SK-N-SH (cell line): ENCODE measurements at regions not wholly inside any gene's neighbourhood (a gene's known extent, or its start where the extent isn't known, plus 50 kb on each side); places are given as distances from the start of the nearest gene placed in this dataset.

Experiments used
- NRF1 ChIP-seq: IDR thresholded peaks from 2 replicates; pipeline ENCODE4 v1.6.1; 2012; ENCODE audit warnings: low read depth, mild to moderate bottlenecking, low read length
- POLR2AphosphoS5 ChIP-seq: IDR thresholded peaks from 2 replicates; pipeline ENCODE4 v1.6.1; 2012; ENCODE audit warnings: low read depth, low read length
- RAD21 ChIP-seq: IDR thresholded peaks from 2 replicates; pipeline ENCODE4 v1.6.1; 2012; ENCODE audit warnings: mild to moderate bottlenecking, low read length
- RFX5 ChIP-seq: IDR thresholded peaks from 2 replicates; pipeline ENCODE4 v1.6.1; 2012; ENCODE audit warnings: mild to moderate bottlenecking, improper control_type of control experiment, low read length
- RXRA ChIP-seq: IDR thresholded peaks from 2 replicates; pipeline ENCODE4 v1.4.0; 2012; ENCODE audit warnings: low read depth, mild to moderate bottlenecking, borderline replicate concordance
- SMC3 ChIP-seq: IDR thresholded peaks from 2 replicates; pipeline ENCODE4 v1.6.1; 2012; ENCODE audit warnings: low read depth, low read length, improper control_type of control experiment
- TF ChIP-seq, protein P1 (sequence below): fragments of 150-350 bp; IDR thresholded peaks from 2 replicates; pipeline ENCODE4 v1.6.1; 2017; ENCODE audit warnings: antibody characterized with exemption, low read length, low read depth, borderline replicate concordance
- TF ChIP-seq, protein P2 (sequence below): fragments of 200-600 bp; sonication (generic); IDR thresholded peaks from 2 replicates; pipeline ENCODE4 v1.6.1; 2017; ENCODE audit warnings: antibody characterized with exemption, mild to moderate bottlenecking, moderate library complexity
- TF ChIP-seq, protein P3 (sequence below): IDR thresholded peaks from 2 replicates; pipeline ENCODE4 v1.6.1; 2012; ENCODE audit warnings: mild to moderate bottlenecking, low read depth, low read length, moderate library complexity

DNA sequence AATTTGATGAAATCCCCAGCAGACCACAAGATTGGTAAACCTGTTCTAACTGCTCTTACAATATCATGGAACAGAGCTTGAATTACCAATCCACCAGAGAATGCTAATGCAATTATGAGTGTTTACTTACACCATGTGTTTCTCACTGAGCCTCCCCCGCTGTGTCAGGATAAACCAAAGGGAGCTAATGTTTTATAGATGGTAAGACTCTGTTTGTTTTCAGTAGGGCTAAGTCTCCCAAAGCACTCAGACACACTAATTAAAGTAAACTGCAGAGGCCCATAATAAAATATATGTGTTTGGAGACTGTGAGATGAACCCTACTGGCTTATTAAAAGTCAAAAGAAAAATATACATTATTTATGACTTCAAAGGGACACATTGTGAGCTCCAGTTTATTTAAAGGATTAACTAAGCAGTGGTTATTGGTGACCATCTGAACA, 261.7 kb upstream of the FAM241A start:
- TF ChIP-seq, protein P1, sequence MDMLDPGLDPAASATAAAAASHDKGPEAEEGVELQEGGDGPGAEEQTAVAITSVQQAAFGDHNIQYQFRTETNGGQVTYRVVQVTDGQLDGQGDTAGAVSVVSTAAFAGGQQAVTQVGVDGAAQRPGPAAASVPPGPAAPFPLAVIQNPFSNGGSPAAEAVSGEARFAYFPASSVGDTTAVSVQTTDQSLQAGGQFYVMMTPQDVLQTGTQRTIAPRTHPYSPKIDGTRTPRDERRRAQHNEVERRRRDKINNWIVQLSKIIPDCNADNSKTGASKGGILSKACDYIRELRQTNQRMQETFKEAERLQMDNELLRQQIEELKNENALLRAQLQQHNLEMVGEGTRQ, result no peak
- TF ChIP-seq, protein P2, sequence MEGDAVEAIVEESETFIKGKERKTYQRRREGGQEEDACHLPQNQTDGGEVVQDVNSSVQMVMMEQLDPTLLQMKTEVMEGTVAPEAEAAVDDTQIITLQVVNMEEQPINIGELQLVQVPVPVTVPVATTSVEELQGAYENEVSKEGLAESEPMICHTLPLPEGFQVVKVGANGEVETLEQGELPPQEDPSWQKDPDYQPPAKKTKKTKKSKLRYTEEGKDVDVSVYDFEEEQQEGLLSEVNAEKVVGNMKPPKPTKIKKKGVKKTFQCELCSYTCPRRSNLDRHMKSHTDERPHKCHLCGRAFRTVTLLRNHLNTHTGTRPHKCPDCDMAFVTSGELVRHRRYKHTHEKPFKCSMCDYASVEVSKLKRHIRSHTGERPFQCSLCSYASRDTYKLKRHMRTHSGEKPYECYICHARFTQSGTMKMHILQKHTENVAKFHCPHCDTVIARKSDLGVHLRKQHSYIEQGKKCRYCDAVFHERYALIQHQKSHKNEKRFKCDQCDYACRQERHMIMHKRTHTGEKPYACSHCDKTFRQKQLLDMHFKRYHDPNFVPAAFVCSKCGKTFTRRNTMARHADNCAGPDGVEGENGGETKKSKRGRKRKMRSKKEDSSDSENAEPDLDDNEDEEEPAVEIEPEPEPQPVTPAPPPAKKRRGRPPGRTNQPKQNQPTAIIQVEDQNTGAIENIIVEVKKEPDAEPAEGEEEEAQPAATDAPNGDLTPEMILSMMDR, result no peak
- TF ChIP-seq, protein P3, sequence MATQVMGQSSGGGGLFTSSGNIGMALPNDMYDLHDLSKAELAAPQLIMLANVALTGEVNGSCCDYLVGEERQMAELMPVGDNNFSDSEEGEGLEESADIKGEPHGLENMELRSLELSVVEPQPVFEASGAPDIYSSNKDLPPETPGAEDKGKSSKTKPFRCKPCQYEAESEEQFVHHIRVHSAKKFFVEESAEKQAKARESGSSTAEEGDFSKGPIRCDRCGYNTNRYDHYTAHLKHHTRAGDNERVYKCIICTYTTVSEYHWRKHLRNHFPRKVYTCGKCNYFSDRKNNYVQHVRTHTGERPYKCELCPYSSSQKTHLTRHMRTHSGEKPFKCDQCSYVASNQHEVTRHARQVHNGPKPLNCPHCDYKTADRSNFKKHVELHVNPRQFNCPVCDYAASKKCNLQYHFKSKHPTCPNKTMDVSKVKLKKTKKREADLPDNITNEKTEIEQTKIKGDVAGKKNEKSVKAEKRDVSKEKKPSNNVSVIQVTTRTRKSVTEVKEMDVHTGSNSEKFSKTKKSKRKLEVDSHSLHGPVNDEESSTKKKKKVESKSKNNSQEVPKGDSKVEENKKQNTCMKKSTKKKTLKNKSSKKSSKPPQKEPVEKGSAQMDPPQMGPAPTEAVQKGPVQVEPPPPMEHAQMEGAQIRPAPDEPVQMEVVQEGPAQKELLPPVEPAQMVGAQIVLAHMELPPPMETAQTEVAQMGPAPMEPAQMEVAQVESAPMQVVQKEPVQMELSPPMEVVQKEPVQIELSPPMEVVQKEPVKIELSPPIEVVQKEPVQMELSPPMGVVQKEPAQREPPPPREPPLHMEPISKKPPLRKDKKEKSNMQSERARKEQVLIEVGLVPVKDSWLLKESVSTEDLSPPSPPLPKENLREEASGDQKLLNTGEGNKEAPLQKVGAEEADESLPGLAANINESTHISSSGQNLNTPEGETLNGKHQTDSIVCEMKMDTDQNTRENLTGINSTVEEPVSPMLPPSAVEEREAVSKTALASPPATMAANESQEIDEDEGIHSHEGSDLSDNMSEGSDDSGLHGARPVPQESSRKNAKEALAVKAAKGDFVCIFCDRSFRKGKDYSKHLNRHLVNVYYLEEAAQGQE, result no peak
- TF ChIP-seq RFX5 (no peak), NRF1 (no peak), RAD21 (no peak), RXRA (no peak), SMC3 (no peak), POLR2AphosphoS5 (no peak)
